SK-N-SH (cell line): ENCODE measurements at regions not wholly inside any gene's neighbourhood (a gene's known extent, or its start where the extent isn't known, plus 50 kb on each side); places are given as distances from the start of the nearest gene placed in this dataset.

Source experiments
- CTCF ChIA-PET: fragments of 300-600, 350-600 bp; formaldehyde crosslinking; extraction: SDS; loops from one replicate; lab custom pipeline; 2021; lab: Yijun Ruan, JAX
- POLR2A ChIA-PET: fragments of 350-600 bp; sonication (Branson Sonifier 250); formaldehyde crosslinking; extraction: SDS; loops from one replicate; lab custom pipeline; 2020; ENCODE audit warnings: antibody characterized with exemption, inconsistent platforms; lab: Yijun Ruan, JAX
- DNase-seq: peaks from one replicate; pipeline ENCODE4 v3.0.0; 2012
- H2AFZ ChIP-seq: fragments of 200-600 bp; sonication (generic); 2 replicates; pipeline ENCODE4 v1.8.1; 2016; ENCODE audit warnings: antibody characterized with exemption, mild to moderate bottlenecking, low read depth
- H3F3A ChIP-seq: fragments of 200-600 bp; sonication (generic); replicated peaks from 2 replicates; pipeline ENCODE3; 2016; ENCODE audit warnings: antibody characterized with exemption, mild to moderate bottlenecking; ENCODE audit not compliant: insufficient read depth
- H3K27ac ChIP-seq, 2 experiments: fragments of 200-500 bp in 1 of 2; fragments of 200-600 bp in 1 of 2; sonication (Bioruptor generic) in 1 of 2; sonication (generic), shearing (Covaris generic) in 1 of 2; 2 replicates each; pipeline versions ENCODE4 v1.5.1 to v1.6.1; 2014 to 2016; ENCODE audit warnings: low read depth in 2 of 2, inconsistent platforms in 1 of 2, low read length in 1 of 2, mild to moderate bottlenecking in 1 of 2, mixed read lengths in 1 of 2
- H3K27me3 ChIP-seq: fragments of 200-600 bp; sonication (generic), shearing (Covaris generic); 2 replicates; pipeline ENCODE4 v1.6.1; 2016; ENCODE audit warnings: mixed run types; ENCODE audit not compliant: insufficient read depth
- H3K36me3 ChIP-seq, 2 experiments: fragments of 200-500 bp in 1 of 2; fragments of 200-600 bp in 1 of 2; sonication (Bioruptor generic) in 1 of 2; sonication (generic) in 1 of 2; replicated peaks in 1 of 2; 2 replicates each; pipeline versions ENCODE3 to v1.5.1; 2014 to 2016; ENCODE audit warnings: low read length in 1 of 2, mild to moderate bottlenecking in 1 of 2; ENCODE audit not compliant: insufficient read depth in 2 of 2, control insufficient read depth in 1 of 2
- H3K4me1 ChIP-seq, 2 experiments: fragments of 200-500 bp in 1 of 2; fragments of 200-600 bp in 1 of 2; sonication (Bioruptor generic) in 1 of 2; sonication (generic), shearing (Covaris generic) in 1 of 2; 2 replicates each; pipeline versions ENCODE4 v1.5.1 to v1.6.1; 2014 to 2016; ENCODE audit warnings: low read depth in 1 of 2, low read length in 1 of 2, mixed run types in 1 of 2; ENCODE audit not compliant: insufficient read depth in 2 of 2, control insufficient read depth in 1 of 2
- H3K4me2 ChIP-seq: fragments of 200-600 bp; sonication (generic), shearing (Covaris generic); 2 replicates; pipeline ENCODE4 v1.6.1; 2017; ENCODE audit warnings: mixed run types
- H3K4me3 ChIP-seq, 2 experiments: fragments of 200-500 bp in 1 of 2; fragments of 200-600 bp in 1 of 2; sonication (Bioruptor generic) in 1 of 2; sonication (generic), shearing (Covaris generic) in 1 of 2; 2 replicates each; pipeline versions ENCODE4 v1.5.1 to v1.8.1; 2014 to 2016; ENCODE audit warnings: low read depth in 2 of 2, inconsistent platforms in 1 of 2, low read length in 1 of 2, mild to moderate bottlenecking in 1 of 2, mixed read lengths in 1 of 2, moderate library complexity in 1 of 2
- H3K79me2 ChIP-seq: fragments of 200-600 bp; sonication (generic); 2 replicates; pipeline ENCODE4 v1.8.1; 2017; ENCODE audit warnings: mild to moderate bottlenecking; ENCODE audit not compliant: insufficient read depth
- H3K9ac ChIP-seq: fragments of 200-600 bp; sonication (generic); 2 replicates; pipeline ENCODE4 v1.6.1; 2017; ENCODE audit warnings: mixed run types
- H3K9me2 ChIP-seq: fragments of 200-600 bp; sonication (generic); 2 replicates; pipeline ENCODE4 v1.6.1; 2017; ENCODE audit warnings: mixed run types
- H3K9me3 ChIP-seq: fragments of 200-600 bp; sonication (generic); 2 replicates; pipeline ENCODE4 v1.6.1; 2017; ENCODE audit warnings: mixed run types, mild to moderate bottlenecking, moderate library complexity
- H4K20me1 ChIP-seq: fragments of 200-600 bp; sonication (generic); 2 replicates; pipeline ENCODE4 v1.6.1; 2017; ENCODE audit warnings: mild to moderate bottlenecking, mixed run types; ENCODE audit not compliant: insufficient read depth
- CTCF ChIP-seq: fragments of 200-600 bp; sonication (generic); IDR thresholded peaks from 2 replicates; pipeline ENCODE4 v1.6.1; 2017; ENCODE audit warnings: antibody characterized with exemption, mild to moderate bottlenecking, moderate library complexity
- ELF1 ChIP-seq: IDR thresholded peaks from 2 replicates; pipeline ENCODE4 v1.4.0; 2012
- EP300 ChIP-seq, 2 experiments: IDR thresholded peaks; 2 replicates each; pipeline versions ENCODE4 v1.4.0 to v1.6.1; 2012; ENCODE audit warnings: borderline replicate concordance in 1 of 2, low read depth in 1 of 2, low read length in 1 of 2
- GATA2 ChIP-seq: sonication (generic); formaldehyde crosslinking; IDR thresholded peaks from 2 replicates; pipeline ENCODE4 v1.5.0; 2020; ENCODE audit warnings: mild to moderate bottlenecking, missing genetic modification reagents
- JUND ChIP-seq: IDR thresholded peaks from 2 replicates; pipeline ENCODE4 v1.4.0; 2012
- MEF2A ChIP-seq: IDR thresholded peaks from 2 replicates; pipeline ENCODE4 v1.4.0; 2012; ENCODE audit warnings: low read depth, borderline replicate concordance
- POLR2AphosphoS5 ChIP-seq: IDR thresholded peaks from 2 replicates; pipeline ENCODE4 v1.6.1; 2012; ENCODE audit warnings: low read depth, low read length
- RCOR1 ChIP-seq: fragments of 150-350 bp; IDR thresholded peaks from 2 replicates; pipeline ENCODE4 v1.6.1; 2017; ENCODE audit warnings: antibody characterized with exemption, low read length
- SMC3 ChIP-seq: IDR thresholded peaks from 2 replicates; pipeline ENCODE4 v1.6.1; 2012; ENCODE audit warnings: low read depth, low read length, improper control_type of control experiment
- WGBS: methylation state at CpG from one replicate; pipeline ENCODE4 v1.1.6; 2017; ENCODE audit warnings: low lambda C conversion rate; 5-methylcytosine and 5-hydroxymethylcytosine counted together
- TF ChIP-seq, protein P1 (sequence below): fragments of 150-350 bp; IDR thresholded peaks from 2 replicates; pipeline ENCODE4 v1.6.1; 2016; ENCODE audit warnings: mild to moderate bottlenecking, low read depth, low read length
- TF ChIP-seq, protein P2 (sequence below): fragments of 150-350 bp; IDR thresholded peaks from 2 replicates; pipeline ENCODE4 v1.6.1; 2017; ENCODE audit warnings: antibody characterized with exemption, low read length, low read depth, borderline replicate concordance
- TF ChIP-seq, protein P3 (sequence below): IDR thresholded peaks from 2 replicates; pipeline ENCODE4 v1.6.1; 2012; ENCODE audit warnings: mild to moderate bottlenecking, low read depth, low read length, moderate library complexity

GRCh38 chr15:70309716-70310115 is 212.0 kb upstream of the TLE3 start:
- Histone ChIP-seq H3K27me3 (no peaks in the 10 kb centered on the region), H3K4me1 (peaks cover 0 to 16% of the 10 kb centered on the region in 2 experiments; a peak in 1 of 4 replicates), H3K9ac (no peak overlapping the region), H3K4me2 (no peak overlapping the region), H3K9me3 (no peaks in the 10 kb centered on the region), H3K36me3 (no peaks in the 10 kb centered on the region), H3K27ac (no peak overlapping the region), H3F3A (no peaks in the 10 kb centered on the region), H3K9me2 (no peaks in the 10 kb centered on the region), H3K79me2 (no peaks in the 10 kb centered on the region), H3K4me3 (no peak overlapping the region), H2AFZ (no peak overlapping the region), H4K20me1 (no peaks in the 10 kb centered on the region)
- ChIA-PET POLR2A (no interaction called here), CTCF (interaction anchor here (1.2 kb wide), 1 partner anchor 12 kb away, joined by 4 read pairs; no protein-coding TSS in a partner anchor)
- DNase-seq: no peak
- WGBS: 41% methylated on average over 4 of the region's 4 CpGs
- TF ChIP-seq, protein P1, sequence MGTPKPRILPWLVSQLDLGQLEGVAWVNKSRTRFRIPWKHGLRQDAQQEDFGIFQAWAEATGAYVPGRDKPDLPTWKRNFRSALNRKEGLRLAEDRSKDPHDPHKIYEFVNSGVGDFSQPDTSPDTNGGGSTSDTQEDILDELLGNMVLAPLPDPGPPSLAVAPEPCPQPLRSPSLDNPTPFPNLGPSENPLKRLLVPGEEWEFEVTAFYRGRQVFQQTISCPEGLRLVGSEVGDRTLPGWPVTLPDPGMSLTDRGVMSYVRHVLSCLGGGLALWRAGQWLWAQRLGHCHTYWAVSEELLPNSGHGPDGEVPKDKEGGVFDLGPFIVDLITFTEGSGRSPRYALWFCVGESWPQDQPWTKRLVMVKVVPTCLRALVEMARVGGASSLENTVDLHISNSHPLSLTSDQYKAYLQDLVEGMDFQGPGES: no peak
- TF ChIP-seq, protein P2, sequence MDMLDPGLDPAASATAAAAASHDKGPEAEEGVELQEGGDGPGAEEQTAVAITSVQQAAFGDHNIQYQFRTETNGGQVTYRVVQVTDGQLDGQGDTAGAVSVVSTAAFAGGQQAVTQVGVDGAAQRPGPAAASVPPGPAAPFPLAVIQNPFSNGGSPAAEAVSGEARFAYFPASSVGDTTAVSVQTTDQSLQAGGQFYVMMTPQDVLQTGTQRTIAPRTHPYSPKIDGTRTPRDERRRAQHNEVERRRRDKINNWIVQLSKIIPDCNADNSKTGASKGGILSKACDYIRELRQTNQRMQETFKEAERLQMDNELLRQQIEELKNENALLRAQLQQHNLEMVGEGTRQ: no peak
- TF ChIP-seq SMC3 (no peak), ELF1 (no peak), EP300 (IDR thresholded peaks at IDR 0.05; ENCODE audit: borderline replicate concordance in 1 of 2, low read depth in 1 of 2, low read length in 1 of 2) (no peak), CTCF (no peak), GATA2 (CRISPR knock-in tag) (no peak), MEF2A (no peak), POLR2AphosphoS5 (no peak), RCOR1 (no peak), JUND (no peak)
- TF ChIP-seq, protein P3, sequence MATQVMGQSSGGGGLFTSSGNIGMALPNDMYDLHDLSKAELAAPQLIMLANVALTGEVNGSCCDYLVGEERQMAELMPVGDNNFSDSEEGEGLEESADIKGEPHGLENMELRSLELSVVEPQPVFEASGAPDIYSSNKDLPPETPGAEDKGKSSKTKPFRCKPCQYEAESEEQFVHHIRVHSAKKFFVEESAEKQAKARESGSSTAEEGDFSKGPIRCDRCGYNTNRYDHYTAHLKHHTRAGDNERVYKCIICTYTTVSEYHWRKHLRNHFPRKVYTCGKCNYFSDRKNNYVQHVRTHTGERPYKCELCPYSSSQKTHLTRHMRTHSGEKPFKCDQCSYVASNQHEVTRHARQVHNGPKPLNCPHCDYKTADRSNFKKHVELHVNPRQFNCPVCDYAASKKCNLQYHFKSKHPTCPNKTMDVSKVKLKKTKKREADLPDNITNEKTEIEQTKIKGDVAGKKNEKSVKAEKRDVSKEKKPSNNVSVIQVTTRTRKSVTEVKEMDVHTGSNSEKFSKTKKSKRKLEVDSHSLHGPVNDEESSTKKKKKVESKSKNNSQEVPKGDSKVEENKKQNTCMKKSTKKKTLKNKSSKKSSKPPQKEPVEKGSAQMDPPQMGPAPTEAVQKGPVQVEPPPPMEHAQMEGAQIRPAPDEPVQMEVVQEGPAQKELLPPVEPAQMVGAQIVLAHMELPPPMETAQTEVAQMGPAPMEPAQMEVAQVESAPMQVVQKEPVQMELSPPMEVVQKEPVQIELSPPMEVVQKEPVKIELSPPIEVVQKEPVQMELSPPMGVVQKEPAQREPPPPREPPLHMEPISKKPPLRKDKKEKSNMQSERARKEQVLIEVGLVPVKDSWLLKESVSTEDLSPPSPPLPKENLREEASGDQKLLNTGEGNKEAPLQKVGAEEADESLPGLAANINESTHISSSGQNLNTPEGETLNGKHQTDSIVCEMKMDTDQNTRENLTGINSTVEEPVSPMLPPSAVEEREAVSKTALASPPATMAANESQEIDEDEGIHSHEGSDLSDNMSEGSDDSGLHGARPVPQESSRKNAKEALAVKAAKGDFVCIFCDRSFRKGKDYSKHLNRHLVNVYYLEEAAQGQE: no peak
